ENCODE measurements at regions not wholly inside any gene's neighbourhood (a gene's known extent, or its start where the extent isn't known, plus 50 kb on each side); places are given as distances from the start of the nearest gene placed in this dataset.

- H3K4me3 ChIP-seq (ENCODE audit: low read depth, low read length): no peak overlapping the region
- DNase-seq (ENCODE audit: low read depth): peak; percentile 2
Observed at GRCh38 chr1:95916616-95917015, 682.6 kb downstream of the RWDD3 start.

- DNase-seq (ENCODE audit: low read depth): no peak
- no peak overlapping the region for H3K4me3 ChIP-seq (ENCODE audit: low read depth, low read length)
Observed at GRCh38 chr1:95924684-95925083, 690.7 kb downstream of the RWDD3 start.

GRCh38 chr1:95926331-95926730, 692.3 kb downstream of the RWDD3 start:
- DNase-seq (ENCODE audit: low read depth): no peak
- H3K4me3 ChIP-seq (ENCODE audit: low read depth, low read length): no peak overlapping the region

GRCh38 chr1:95927061-95927460, 693.1 kb downstream of the RWDD3 start:
- DNase-seq (ENCODE audit: low read depth): no peak

GRCh38 chr1:95935719-95936118, 701.7 kb downstream of the RWDD3 start:
- no peak for DNase-seq (ENCODE audit: low read depth)
- H3K4me3 ChIP-seq (ENCODE audit: low read depth, low read length): no peak overlapping the region

More at GRCh38 chr1:95927061-95927460, 693.1 kb downstream of the RWDD3 start:
- H3K4me3 ChIP-seq (ENCODE audit: low read depth, low read length): no peak overlapping the region

GRCh38 chr1:95941121-95941798, 707.2 kb downstream of the RWDD3 start:
- DNase-seq (ENCODE audit: low read depth): no peak

GRCh38 chr1:95948023-95948422, 714.0 kb downstream of the RWDD3 start:
- DNase-seq (ENCODE audit: low read depth): no peak
- H3K4me3 ChIP-seq (ENCODE audit: low read depth, low read length): no peak overlapping the region

More at GRCh38 chr1:95941121-95941798, 707.2 kb downstream of the RWDD3 start:
- H3K4me3 ChIP-seq (ENCODE audit: low read depth, low read length): no peak overlapping the region

GRCh38 chr1:95951371-95952102, 717.5 kb downstream of the RWDD3 start:
- no peak overlapping the region for H3K4me3 ChIP-seq (ENCODE audit: low read depth, low read length)
- no peak for DNase-seq (ENCODE audit: low read depth)

- H3K4me3 ChIP-seq (ENCODE audit: low read depth, low read length): no peak overlapping the region
- DNase-seq (ENCODE audit: low read depth): no peak
Observed at GRCh38 chr1:95953015-95953414, 719.0 kb downstream of the RWDD3 start.

GRCh38 chr1:95954585-95954984, 720.6 kb downstream of the RWDD3 start:
- no peak overlapping the region for H3K4me3 ChIP-seq (ENCODE audit: low read depth, low read length)
- no peak for DNase-seq (ENCODE audit: low read depth)

GRCh38 chr1:95956215-95956614, 722.2 kb downstream of the RWDD3 start:
- H3K4me3 ChIP-seq (ENCODE audit: low read depth, low read length): no peak overlapping the region
- no peak for DNase-seq (ENCODE audit: low read depth)

GRCh38 chr1:95957748-95958147, 723.7 kb downstream of the RWDD3 start:
- no peak overlapping the region for H3K4me3 ChIP-seq (ENCODE audit: low read depth, low read length)
- DNase-seq (ENCODE audit: low read depth): no peak

- DNase-seq (ENCODE audit: low read depth): no peak
- H3K4me3 ChIP-seq (ENCODE audit: low read depth, low read length): no peak overlapping the region
Observed at GRCh38 chr1:95966866-95967265, 732.9 kb downstream of the RWDD3 start.

GRCh38 chr1:95974586-95974985, 740.6 kb downstream of the RWDD3 start:
- H3K4me3 ChIP-seq (ENCODE audit: low read depth, low read length): no peak overlapping the region
- peak; percentile 7 for DNase-seq (ENCODE audit: low read depth)

- no peak for DNase-seq (ENCODE audit: low read depth)
- H3K4me3 ChIP-seq (ENCODE audit: low read depth, low read length): no peak overlapping the region
Observed at GRCh38 chr1:95982711-95983110, 738.9 kb upstream of the PTBP2 start.

- no peak overlapping the region for H3K4me3 ChIP-seq (ENCODE audit: low read depth, low read length)
- DNase-seq (ENCODE audit: low read depth): no peak
Observed at GRCh38 chr1:95983831-95984230, 737.8 kb upstream of the PTBP2 start.

- no peak for DNase-seq (ENCODE audit: low read depth)
- H3K4me3 ChIP-seq (ENCODE audit: low read depth, low read length): no peak overlapping the region
Observed at GRCh38 chr1:95984798-95985374, 736.7 kb upstream of the PTBP2 start.

GRCh38 chr1:95990033-95990432, 731.6 kb upstream of the PTBP2 start:
- no peak for DNase-seq (ENCODE audit: low read depth)
- H3K4me3 ChIP-seq (ENCODE audit: low read depth, low read length): no peak overlapping the region

- no peak for DNase-seq (ENCODE audit: low read depth)
- no peak overlapping the region for H3K4me3 ChIP-seq (ENCODE audit: low read depth, low read length)
Observed at GRCh38 chr1:95991787-95992520, 729.6 kb upstream of the PTBP2 start.

- DNase-seq (ENCODE audit: low read depth): no peak
- H3K4me3 ChIP-seq (ENCODE audit: low read depth, low read length): no peak overlapping the region
Observed at GRCh38 chr1:95994643-95995042, 726.9 kb upstream of the PTBP2 start.
